Parathyroid adenoma (tissue), 2 donors: ENCODE measurements at regions not wholly inside any gene's neighbourhood (a gene's known extent, or its start where the extent isn't known, plus 50 kb on each side); places are given as distances from the start of the nearest gene placed in this dataset.
A peak's percentile ranks its signal among the peaks of the same experiment; 100 is the strongest.

Source experiments
- H2AFZ ChIP-seq: fragments of 300-600 bp; sonication (generic); one replicate; pipeline ENCODE4 v1.7.0; 2017; ENCODE audit warnings: antibody characterized with exemption, mild to moderate bottlenecking
- H3K27ac ChIP-seq: fragments of 300-600 bp; sonication (generic); one replicate; pipeline ENCODE4 v1.7.0; 2017
- H3K27me3 ChIP-seq: fragments of 300-600 bp; sonication (generic); one replicate; pipeline ENCODE4 v1.7.0; 2017; ENCODE audit warnings: low read length; ENCODE audit not compliant: control insufficient read depth, insufficient read depth
- H3K36me3 ChIP-seq: fragments of 300-600 bp; sonication (generic); one replicate; pipeline ENCODE4 v1.7.0; 2017; ENCODE audit warnings: low read length; ENCODE audit not compliant: control insufficient read depth, insufficient read depth
- H3K4me1 ChIP-seq: fragments of 300-600 bp; sonication (generic); one replicate; pipeline ENCODE4 v1.7.0; 2017; ENCODE audit warnings: control low read depth
- H3K4me2 ChIP-seq: fragments of 300-600 bp; sonication (generic); one replicate; pipeline ENCODE4 v1.7.0; 2017; ENCODE audit warnings: low read length
- H3K4me3 ChIP-seq: fragments of 300-600 bp; sonication (generic); one replicate; pipeline ENCODE4 v1.7.0; 2017; ENCODE audit warnings: low read depth, low read length
- H3K79me2 ChIP-seq: fragments of 300-600 bp; sonication (generic); one replicate; pipeline ENCODE4 v1.7.0; 2017; ENCODE audit warnings: control low read depth
- H3K9ac ChIP-seq: fragments of 300-600 bp; sonication (generic); one replicate; pipeline ENCODE4 v1.7.0; 2017; ENCODE audit warnings: mild to moderate bottlenecking
- H3K9me3 ChIP-seq: fragments of 300-600 bp; sonication (generic); one replicate; pipeline ENCODE4 v1.7.0; 2017; ENCODE audit warnings: low read length; ENCODE audit not compliant: control insufficient read depth
- CTCF ChIP-seq: fragments of 300-600 bp; sonication (generic); IDR thresholded peaks from one replicate; pipeline ENCODE4 v1.7.0; 2017; ENCODE audit warnings: antibody characterized with exemption, mild to moderate bottlenecking
- donor health status: primary hyperparathyroidism.

DNA sequence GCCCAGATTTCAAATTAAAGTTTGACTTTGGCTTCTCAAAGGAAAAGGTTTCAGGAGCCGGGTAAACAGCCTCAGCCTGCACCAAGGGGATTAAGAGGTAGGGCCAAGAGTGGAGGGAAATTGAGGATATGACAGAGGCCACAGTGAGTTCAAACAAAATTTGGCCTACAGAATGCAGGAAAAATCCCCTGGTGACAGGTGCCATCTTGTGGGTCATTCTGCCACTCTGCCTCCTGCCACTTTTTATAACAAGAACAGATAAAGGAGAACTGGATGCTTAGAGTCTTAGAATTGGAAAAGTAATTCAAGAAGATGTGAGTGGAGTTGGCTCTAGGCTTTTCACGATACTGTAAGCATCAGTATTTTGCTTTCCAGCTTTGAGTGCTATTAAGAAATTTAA lies 253.2 kb downstream of the NR2F2 start:
- no peaks in the 10 kb centered on the region for H3K36me3 ChIP-seq

GRCh38 chr15:96585484-96586386 lies 255.2 kb downstream of the NR2F2 start:
- Histone ChIP-seq H3K4me3 (no peak overlapping the region), H3K79me2 (no peaks in the 10 kb centered on the region), H3K4me1 (no peaks in the 10 kb centered on the region), H3K9me3 (no peaks in the 10 kb centered on the region), H3K27ac (no peak overlapping the region), H2AFZ (no peak overlapping the region), H3K9ac (no peak overlapping the region), H3K4me2 (no peak overlapping the region), H3K27me3 (no peaks in the 10 kb centered on the region), H3K36me3 (no peaks in the 10 kb centered on the region)
- peak; percentile 5 for TF ChIP-seq CTCF

More for the DNA sequence above, 253.2 kb downstream of the NR2F2 start:
- Histone ChIP-seq H3K4me3 (no peak overlapping the region), H3K79me2 (no peaks in the 10 kb centered on the region), H3K27ac (no peak overlapping the region), H3K4me1 (no peaks in the 10 kb centered on the region), H3K9ac (no peak overlapping the region), H3K4me2 (no peak overlapping the region), H3K27me3 (no peaks in the 10 kb centered on the region), H3K9me3 (no peaks in the 10 kb centered on the region), H2AFZ (no peak overlapping the region)
- no peak for TF ChIP-seq CTCF

DNA sequence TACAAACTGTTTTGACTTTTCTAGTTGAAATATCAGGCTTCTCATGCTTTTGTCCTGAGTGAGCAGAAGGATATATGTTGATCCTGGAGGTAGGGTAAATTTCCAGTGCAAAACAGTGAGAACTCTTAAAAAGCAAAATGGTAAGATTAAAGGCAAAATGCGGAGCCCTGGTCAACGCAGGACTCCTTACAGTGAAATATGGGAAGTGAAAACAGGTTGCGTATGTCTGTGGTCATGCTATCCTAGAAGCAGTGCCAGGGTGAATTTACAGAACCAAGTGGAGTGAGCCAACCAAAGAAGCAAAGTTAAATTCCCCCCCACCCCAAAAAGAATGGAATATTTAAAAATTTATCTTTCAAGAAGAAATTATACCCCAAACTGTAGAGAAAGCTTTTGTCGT lies 256.4 kb downstream of the NR2F2 start:
- Histone ChIP-seq H3K4me3 (no peak overlapping the region), H3K79me2 (no peaks in the 10 kb centered on the region), H3K9me3 (no peaks in the 10 kb centered on the region), H2AFZ (no peak overlapping the region), H3K9ac (no peak overlapping the region), H3K27me3 (no peaks in the 10 kb centered on the region), H3K27ac (no peak overlapping the region), H3K4me1 (no peaks in the 10 kb centered on the region), H3K4me2 (no peak overlapping the region), H3K36me3 (no peaks in the 10 kb centered on the region)
- TF ChIP-seq CTCF, result no peak

- no peak for TF ChIP-seq CTCF
- Histone ChIP-seq H3K4me1 (no peaks in the 10 kb centered on the region), H3K27me3 (no peaks in the 10 kb centered on the region), H2AFZ (no peak overlapping the region), H3K79me2 (no peaks in the 10 kb centered on the region), H3K36me3 (no peaks in the 10 kb centered on the region), H3K9ac (no peak overlapping the region), H3K4me2 (no peak overlapping the region), H3K4me3 (no peak overlapping the region), H3K9me3 (no peaks in the 10 kb centered on the region), H3K27ac (no peak overlapping the region)
Measured at GRCh38 chr15:96589864-96590263, 259.4 kb downstream of the NR2F2 start.

DNA sequence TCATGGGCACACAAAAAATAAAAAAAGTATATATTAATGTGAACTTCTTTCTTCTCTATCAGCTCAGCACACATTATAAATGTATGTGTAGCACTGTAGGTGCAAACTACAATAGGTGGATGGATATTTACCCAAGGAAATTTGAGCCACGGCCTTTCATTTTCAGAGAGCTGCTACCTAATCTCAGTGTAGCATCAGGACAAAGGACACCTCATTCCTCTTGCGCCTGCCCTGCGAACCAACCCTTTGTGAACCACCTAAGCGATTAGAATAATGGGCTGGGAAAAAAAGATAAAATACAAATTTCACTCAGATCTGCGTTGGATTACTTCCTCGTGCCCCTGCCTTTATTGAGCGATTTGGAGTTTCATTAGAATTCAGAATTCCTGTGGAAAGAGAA lies 263.2 kb downstream of the NR2F2 start:
- no peaks in the 10 kb centered on the region for H3K9me3 ChIP-seq
- TF ChIP-seq CTCF, result no peak
- H3K4me3 ChIP-seq, result no peak overlapping the region
- no peak overlapping the region for H3K9ac ChIP-seq
- H2AFZ ChIP-seq, result no peak overlapping the region
- no peaks in the 10 kb centered on the region for H3K27me3 ChIP-seq
- H3K4me1 ChIP-seq, result no peaks in the 10 kb centered on the region
- H3K36me3 ChIP-seq, result no peaks in the 10 kb centered on the region
- H3K79me2 ChIP-seq, result no peaks in the 10 kb centered on the region
- H3K4me2 ChIP-seq, result no peak overlapping the region
- H3K27ac ChIP-seq, result no peak overlapping the region
